Neutrophil (primary cell): ENCODE measurements at regions not wholly inside any gene's neighbourhood (a gene's known extent, or its start where the extent isn't known, plus 50 kb on each side); places are given as distances from the start of the nearest gene placed in this dataset.

Source experiments
- H3K27ac ChIP-seq: fragments of 200-600 bp; sonication (generic); 2 replicates; pipeline ENCODE4 v1.5.1; 2016; ENCODE audit warnings: mild to moderate bottlenecking, moderate library complexity
- H3K27me3 ChIP-seq: fragments of 200-600 bp; sonication (generic); 2 replicates; pipeline ENCODE4 v1.6.0; 2016; ENCODE audit warnings: mild to moderate bottlenecking
- H3K36me3 ChIP-seq: fragments of 200-600 bp; sonication (generic); 2 replicates; pipeline ENCODE4 v1.5.1; 2017
- H3K4me1 ChIP-seq, 2 experiments: fragments of 200-600 bp in 1 of 2; sonication (generic) in 1 of 2; 1 replicate in 1 of 2; 2 replicates in 1 of 2; pipeline versions ENCODE4 v1.5.1 to v1.6.1; 2013 to 2016; ENCODE audit warnings: low read depth in 1 of 2, low read length in 1 of 2, mild to moderate bottlenecking in 1 of 2, moderate library complexity in 1 of 2; ENCODE audit not compliant: control insufficient read depth in 1 of 2, insufficient read depth in 1 of 2
- H3K4me3 ChIP-seq, 2 experiments: fragments of 200-600 bp in 1 of 2; sonication (generic) in 1 of 2; 1 replicate in 1 of 2; 2 replicates in 1 of 2; pipeline ENCODE4 v1.5.1; 2013 to 2016; ENCODE audit warnings: low read depth in 1 of 2, low read length in 1 of 2, mild to moderate bottlenecking in 1 of 2, moderate library complexity in 1 of 2
- H3K9me3 ChIP-seq: fragments of 200-600 bp; sonication (generic); 2 replicates; pipeline ENCODE4 v1.5.1; 2016
- TF ChIP-seq, protein P1 (sequence below): fragments of 200-600 bp; sonication (generic); IDR thresholded peaks from 2 replicates; pipeline ENCODE4 v1.5.1; 2016; ENCODE audit warnings: antibody characterized with exemption

GRCh38 chr6:140772576-140772975 is 1360.1 kb upstream of the GJE1 start:
- Histone ChIP-seq H3K4me3 (no peak overlapping the region), H3K27ac (no peak overlapping the region), H3K4me1 (no peaks in the 10 kb centered on the region), H3K36me3 (no peaks in the 10 kb centered on the region), H3K9me3 (no peaks in the 10 kb centered on the region), H3K27me3 (no peaks in the 10 kb centered on the region)
- TF ChIP-seq, protein P1, sequence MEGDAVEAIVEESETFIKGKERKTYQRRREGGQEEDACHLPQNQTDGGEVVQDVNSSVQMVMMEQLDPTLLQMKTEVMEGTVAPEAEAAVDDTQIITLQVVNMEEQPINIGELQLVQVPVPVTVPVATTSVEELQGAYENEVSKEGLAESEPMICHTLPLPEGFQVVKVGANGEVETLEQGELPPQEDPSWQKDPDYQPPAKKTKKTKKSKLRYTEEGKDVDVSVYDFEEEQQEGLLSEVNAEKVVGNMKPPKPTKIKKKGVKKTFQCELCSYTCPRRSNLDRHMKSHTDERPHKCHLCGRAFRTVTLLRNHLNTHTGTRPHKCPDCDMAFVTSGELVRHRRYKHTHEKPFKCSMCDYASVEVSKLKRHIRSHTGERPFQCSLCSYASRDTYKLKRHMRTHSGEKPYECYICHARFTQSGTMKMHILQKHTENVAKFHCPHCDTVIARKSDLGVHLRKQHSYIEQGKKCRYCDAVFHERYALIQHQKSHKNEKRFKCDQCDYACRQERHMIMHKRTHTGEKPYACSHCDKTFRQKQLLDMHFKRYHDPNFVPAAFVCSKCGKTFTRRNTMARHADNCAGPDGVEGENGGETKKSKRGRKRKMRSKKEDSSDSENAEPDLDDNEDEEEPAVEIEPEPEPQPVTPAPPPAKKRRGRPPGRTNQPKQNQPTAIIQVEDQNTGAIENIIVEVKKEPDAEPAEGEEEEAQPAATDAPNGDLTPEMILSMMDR = no peak

GRCh38 chr6:140768133-140768532 is 1364.6 kb upstream of the GJE1 start:
- Histone ChIP-seq H3K27me3 (no peaks in the 10 kb centered on the region), H3K4me1 (no peaks in the 10 kb centered on the region), H3K27ac (no peak overlapping the region), H3K9me3 (no peaks in the 10 kb centered on the region), H3K4me3 (no peak overlapping the region), H3K36me3 (no peaks in the 10 kb centered on the region)
- TF ChIP-seq, protein P1 = no peak

GRCh38 chr6:140766999-140767398 is 1365.7 kb upstream of the GJE1 start:
- Histone ChIP-seq H3K9me3 (no peaks in the 10 kb centered on the region), H3K27me3 (no peaks in the 10 kb centered on the region), H3K36me3 (no peaks in the 10 kb centered on the region), H3K4me1 (no peaks in the 10 kb centered on the region), H3K4me3 (no peak overlapping the region), H3K27ac (no peak overlapping the region)
- TF ChIP-seq, protein P1 = no peak

DNA sequence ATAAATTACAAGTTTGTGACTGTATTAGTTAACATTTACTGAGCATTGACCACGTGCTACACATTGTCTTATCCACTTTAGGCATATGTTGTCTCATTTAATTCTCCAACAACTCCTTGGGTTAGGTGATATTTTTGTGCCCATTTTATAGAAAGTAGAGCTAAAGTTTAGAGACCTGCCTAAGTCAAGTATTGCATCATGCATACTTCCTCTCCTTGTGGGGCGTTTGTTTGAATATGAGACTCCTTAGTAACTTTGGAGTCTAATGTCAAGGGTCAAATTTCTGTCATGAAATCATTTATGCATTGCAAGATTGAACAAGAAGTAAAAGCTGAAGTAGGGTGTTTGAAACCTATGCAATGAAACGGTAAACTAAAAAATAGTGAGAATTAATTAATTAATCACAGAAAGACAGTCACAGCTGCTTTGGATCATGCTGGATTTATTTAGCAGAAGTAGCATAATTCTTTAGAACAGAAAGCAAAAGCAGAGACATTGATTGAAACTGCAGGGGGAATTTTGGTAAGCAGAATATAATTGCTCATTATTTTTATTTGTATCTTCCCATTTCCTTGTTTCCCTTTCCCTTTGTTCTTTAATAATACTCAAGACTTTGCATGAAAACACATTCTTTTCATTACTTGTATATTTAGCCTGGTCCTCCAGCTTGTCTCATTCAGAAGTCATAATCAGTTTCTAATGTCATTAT is 1374.4 kb upstream of the GJE1 start:
- no peaks in the 10 kb centered on the region for H3K9me3 ChIP-seq
- no peaks in the 10 kb centered on the region for H3K27me3 ChIP-seq
- H3K4me1 ChIP-seq = no peaks in the 10 kb centered on the region
- H3K36me3 ChIP-seq = no peaks in the 10 kb centered on the region
- TF ChIP-seq, protein P1 = no peak
- no peak overlapping the region for H3K27ac ChIP-seq
- H3K4me3 ChIP-seq = no peak overlapping the region

DNA sequence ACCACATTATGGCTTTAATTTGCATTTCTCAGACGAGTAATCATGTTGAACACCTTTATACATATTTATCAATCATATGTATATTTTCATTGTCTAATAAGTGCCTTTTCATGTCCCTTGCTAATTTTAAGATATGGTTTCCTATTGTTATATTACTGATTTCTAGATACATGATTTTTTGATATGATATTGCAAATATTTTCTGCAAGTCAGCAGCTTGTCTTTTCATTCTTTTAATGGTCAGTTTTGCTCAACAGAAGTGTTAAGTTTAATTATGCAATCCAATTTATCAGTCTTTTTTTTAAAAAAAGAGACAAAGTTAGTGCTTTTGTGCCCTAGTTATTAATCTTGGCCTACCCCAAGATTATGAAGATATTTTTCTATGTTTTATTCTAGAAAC is 1377.8 kb upstream of the CITED2 start:
- no peak overlapping the region for H3K4me3 ChIP-seq
- H3K9me3 ChIP-seq = no peaks in the 10 kb centered on the region
- H3K36me3 ChIP-seq = no peaks in the 10 kb centered on the region
- H3K27me3 ChIP-seq = no peaks in the 10 kb centered on the region
- no peaks in the 10 kb centered on the region for H3K4me1 ChIP-seq
- TF ChIP-seq, protein P1 = no peak
- H3K27ac ChIP-seq = no peak overlapping the region
